ENCODE measurements at regions not wholly inside any gene's neighbourhood (a gene's known extent, or its start where the extent isn't known, plus 50 kb on each side); places are given as distances from the start of the nearest gene placed in this dataset.

GRCh38 chr16:85387731-85388295, 225.3 kb upstream of the GSE1 start:
- no peak overlapping the region for H3K9ac ChIP-seq (ENCODE audit: low read length in 5 of 5)
- no peak overlapping the region for H3K27ac ChIP-seq (ENCODE audit: low read depth, low read length)
- no peak overlapping the region for H3K4me3 ChIP-seq (ENCODE audit: low read depth in 1 of 5, low read length in 5 of 5)
- peaks cover 7 to 46% (median 38%) of the 10 kb centered on the region in 5 donors for H3K4me1 ChIP-seq (ENCODE audit: control insufficient read depth in 5 of 5, insufficient read depth in 5 of 5, low read length in 5 of 5)
- peaks cover 0 to 4% (median 0%) of the 10 kb centered on the region in 5 donors for H3K36me3 ChIP-seq (ENCODE audit: control insufficient read depth in 5 of 5, insufficient read depth in 5 of 5, low read length in 5 of 5)
- H3K9me3 ChIP-seq (ENCODE audit: control insufficient read depth in 5 of 5, low read length in 5 of 5): peaks cover 0 to 7% (median 0%) of the 10 kb centered on the region in 5 donors
- no peaks in the 10 kb centered on the region for H3K27me3 ChIP-seq (ENCODE audit: control insufficient read depth in 5 of 5, insufficient read depth in 4 of 5, low read length in 5 of 5)

DNA sequence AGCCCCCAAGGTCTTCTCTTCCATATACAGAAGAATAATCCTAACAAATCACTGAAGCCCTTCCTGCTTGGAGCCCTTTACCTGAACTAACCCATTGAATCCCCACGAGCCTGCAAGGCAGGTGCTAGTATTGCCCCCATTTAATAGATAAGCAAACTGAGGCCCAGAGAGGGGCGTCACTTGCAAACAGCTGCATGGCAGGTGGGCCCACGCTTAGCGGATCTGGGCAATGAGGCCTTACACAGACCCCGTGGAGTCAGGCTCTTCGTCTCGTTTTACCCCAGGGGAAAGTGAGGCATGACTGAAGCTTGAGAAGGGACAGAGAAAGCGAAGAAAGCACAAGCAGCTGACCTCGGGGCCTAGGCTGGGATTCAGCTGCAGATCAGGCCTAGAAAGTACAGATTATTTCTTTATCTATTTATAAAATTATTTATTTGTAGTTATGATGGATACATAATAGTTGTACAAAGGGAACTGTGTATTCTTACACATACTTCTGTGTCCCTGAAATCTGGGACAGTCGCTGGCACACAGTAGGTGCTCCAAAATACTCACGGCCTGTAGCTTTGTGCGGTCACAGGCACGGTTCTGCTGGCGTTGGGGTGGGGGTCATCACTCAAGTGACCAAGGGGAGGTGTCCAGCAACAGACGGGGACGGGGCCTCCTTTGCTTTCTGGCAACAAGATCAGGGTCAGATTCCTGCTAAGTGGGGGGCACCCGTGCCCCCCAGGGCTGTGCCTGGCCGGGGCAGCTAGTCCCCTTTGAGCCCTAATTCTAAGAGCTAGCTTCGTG, 223.2 kb upstream of the GSE1 start:
- peak overlapping the region; percentile 78 for H3K27ac ChIP-seq (ENCODE audit: low read depth, low read length)

GRCh38 chr16:85390511-85391174, 222.5 kb upstream of the GSE1 start:
- Histone ChIP-seq H3K4me3 (ENCODE audit: low read depth in 1 of 5, low read length in 5 of 5) (no peak overlapping the region), H3K9ac (ENCODE audit: low read length in 5 of 5) (peak overlapping the region in 1 of 5 donors; percentile 42), H3K27me3 (ENCODE audit: control insufficient read depth in 5 of 5, insufficient read depth in 4 of 5, low read length in 5 of 5) (no peaks in the 10 kb centered on the region), H3K9me3 (ENCODE audit: control insufficient read depth in 5 of 5, low read length in 5 of 5) (peaks cover 0 to 4% (median 0%) of the 10 kb centered on the region in 5 donors), H3K27ac (ENCODE audit: low read depth, low read length) (peak overlapping the region; percentile 78), H3K4me1 (ENCODE audit: control insufficient read depth in 5 of 5, insufficient read depth in 5 of 5, low read length in 5 of 5) (peaks cover 4 to 32% (median 26%) of the 10 kb centered on the region in 5 donors), H3K36me3 (ENCODE audit: control insufficient read depth in 5 of 5, insufficient read depth in 5 of 5, low read length in 5 of 5) (peaks cover 0 to 3% (median 0%) of the 10 kb centered on the region in 5 donors)

More for the DNA sequence above, 223.2 kb upstream of the GSE1 start:
- H3K36me3 ChIP-seq (ENCODE audit: control insufficient read depth in 5 of 5, insufficient read depth in 5 of 5, low read length in 5 of 5): peaks cover 0 to 3% (median 0%) of the 10 kb centered on the region in 5 donors
- peak overlapping the region in 1 of 5 donors; percentile 42 for H3K9ac ChIP-seq (ENCODE audit: low read length in 5 of 5)
- peaks cover 0 to 4% (median 0%) of the 10 kb centered on the region in 5 donors for H3K9me3 ChIP-seq (ENCODE audit: control insufficient read depth in 5 of 5, low read length in 5 of 5)
- H3K4me1 ChIP-seq (ENCODE audit: control insufficient read depth in 5 of 5, insufficient read depth in 5 of 5, low read length in 5 of 5): peaks cover 0 to 32% (median 27%) of the 10 kb centered on the region in 5 donors
- no peak overlapping the region for H3K4me3 ChIP-seq (ENCODE audit: low read depth in 1 of 5, low read length in 5 of 5)
- H3K27me3 ChIP-seq (ENCODE audit: control insufficient read depth in 5 of 5, insufficient read depth in 4 of 5, low read length in 5 of 5): no peaks in the 10 kb centered on the region

- H3K4me1 ChIP-seq (ENCODE audit: control insufficient read depth in 5 of 5, insufficient read depth in 5 of 5, low read length in 5 of 5): peaks cover 6 to 32% (median 26%) of the 10 kb centered on the region in 5 donors
- peaks cover 0 to 3% (median 0%) of the 10 kb centered on the region in 5 donors for H3K36me3 ChIP-seq (ENCODE audit: control insufficient read depth in 5 of 5, insufficient read depth in 5 of 5, low read length in 5 of 5)
- H3K27ac ChIP-seq (ENCODE audit: low read depth, low read length): peak overlapping the region; percentile 41
- peaks cover 0 to 4% (median 0%) of the 10 kb centered on the region in 5 donors for H3K9me3 ChIP-seq (ENCODE audit: control insufficient read depth in 5 of 5, low read length in 5 of 5)
- no peak overlapping the region for H3K9ac ChIP-seq (ENCODE audit: low read length in 5 of 5)
- no peak overlapping the region for H3K4me3 ChIP-seq (ENCODE audit: low read depth in 1 of 5, low read length in 5 of 5)
- no peaks in the 10 kb centered on the region for H3K27me3 ChIP-seq (ENCODE audit: control insufficient read depth in 5 of 5, insufficient read depth in 4 of 5, low read length in 5 of 5)
Observed at GRCh38 chr16:85391175-85391707, 221.9 kb upstream of the GSE1 start.

DNA sequence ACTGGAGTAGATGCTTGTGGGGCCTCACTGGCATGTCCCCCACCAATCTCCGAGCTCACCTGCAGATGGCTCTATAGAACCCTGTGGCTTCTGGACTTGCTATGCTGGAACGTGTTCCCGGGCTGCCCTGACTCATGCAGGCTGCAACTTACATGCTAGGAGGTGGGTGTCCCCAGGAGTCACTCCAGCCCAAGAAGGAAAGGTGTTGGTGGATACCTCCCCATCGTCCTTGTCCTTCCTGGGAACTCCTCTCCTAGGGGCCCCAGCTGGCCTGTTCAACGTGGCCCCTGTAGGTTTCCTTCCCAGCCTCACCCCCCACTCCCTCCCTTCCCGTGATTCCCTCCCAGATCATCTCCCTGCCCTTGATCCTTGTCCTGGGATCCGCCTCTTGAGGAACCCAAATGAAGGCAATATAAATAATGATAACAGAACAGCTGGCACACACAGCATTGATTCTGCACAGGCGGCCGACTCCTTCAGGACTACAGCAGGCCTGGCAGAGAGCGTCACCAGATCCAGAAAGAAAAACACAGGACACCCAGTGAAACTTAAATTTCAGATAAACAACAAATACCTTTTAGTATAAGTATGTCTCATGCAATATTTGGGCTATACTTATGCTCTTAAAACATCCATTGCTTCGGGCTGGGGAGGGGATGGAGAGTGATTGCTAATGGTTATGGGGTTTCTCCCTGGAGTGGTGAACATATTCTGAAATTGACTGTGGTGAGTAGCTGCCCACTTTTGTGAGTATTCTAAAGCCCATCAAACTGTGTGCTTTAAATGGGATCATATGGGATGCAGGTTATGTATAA, 221.1 kb upstream of the GSE1 start:
- peaks cover 0 to 4% (median 0%) of the 10 kb centered on the region in 5 donors for H3K9me3 ChIP-seq (ENCODE audit: control insufficient read depth in 5 of 5, low read length in 5 of 5)
- no peak overlapping the region for H3K9ac ChIP-seq (ENCODE audit: low read length in 5 of 5)
- no peak overlapping the region for H3K27ac ChIP-seq (ENCODE audit: low read depth, low read length)
- no peak overlapping the region for H3K4me3 ChIP-seq (ENCODE audit: low read depth in 1 of 5, low read length in 5 of 5)
- peaks cover 8 to 35% (median 31%) of the 10 kb centered on the region in 5 donors for H3K4me1 ChIP-seq (ENCODE audit: control insufficient read depth in 5 of 5, insufficient read depth in 5 of 5, low read length in 5 of 5)
- H3K27me3 ChIP-seq (ENCODE audit: control insufficient read depth in 5 of 5, insufficient read depth in 4 of 5, low read length in 5 of 5): no peaks in the 10 kb centered on the region
- peaks cover 0 to 3% (median 0%) of the 10 kb centered on the region in 5 donors for H3K36me3 ChIP-seq (ENCODE audit: control insufficient read depth in 5 of 5, insufficient read depth in 5 of 5, low read length in 5 of 5)

DNA sequence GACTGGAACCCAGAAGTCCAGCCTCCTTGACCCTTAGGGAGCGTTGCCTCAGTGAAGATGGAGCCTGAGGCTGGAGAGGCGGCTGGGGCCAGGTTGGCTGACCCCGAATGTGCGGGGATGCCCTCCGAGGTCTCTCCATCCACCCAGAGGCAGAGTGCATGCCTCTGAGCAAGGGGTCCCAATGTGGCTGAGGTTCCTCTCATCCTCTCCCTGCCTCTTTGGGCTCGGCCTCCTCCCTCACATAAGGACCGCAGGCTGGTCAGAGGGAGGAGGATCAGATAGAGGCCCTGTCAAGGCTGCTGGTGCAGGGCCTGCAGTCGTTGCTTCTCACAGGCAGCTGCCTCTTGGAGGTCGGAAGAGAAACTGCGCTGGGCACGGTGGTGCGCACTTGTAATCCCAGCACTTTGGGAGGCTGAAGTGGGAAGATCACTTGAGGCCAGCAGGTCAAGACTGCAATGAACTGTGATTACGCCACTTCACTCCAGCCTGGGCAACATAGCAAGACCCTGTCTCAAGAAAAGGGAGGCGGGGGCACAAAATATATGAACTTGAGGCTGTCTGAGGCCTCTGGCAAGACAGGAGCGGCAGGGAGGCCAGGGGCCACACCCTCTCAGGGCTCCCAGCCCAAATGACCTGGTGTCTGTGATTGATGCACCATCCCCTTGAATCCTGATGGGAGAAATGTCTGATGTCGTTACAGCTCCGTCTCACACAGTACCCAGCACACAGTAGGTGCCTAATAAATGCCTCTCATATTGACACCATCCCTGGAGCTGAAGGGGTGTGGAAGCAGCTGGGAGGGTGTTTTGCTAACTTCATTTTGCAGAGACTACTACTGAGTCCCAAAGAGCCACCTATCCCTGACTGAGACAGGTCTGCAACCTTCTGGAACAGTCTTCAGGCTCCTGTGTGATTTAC, 220.1 kb upstream of the GSE1 start:
- Histone ChIP-seq H3K9ac (ENCODE audit: low read length in 5 of 5) (no peak overlapping the region), H3K27ac (ENCODE audit: low read depth, low read length) (no peak overlapping the region), H3K36me3 (ENCODE audit: control insufficient read depth in 5 of 5, insufficient read depth in 5 of 5, low read length in 5 of 5) (peaks cover 0 to 3% (median 0%) of the 10 kb centered on the region in 5 donors), H3K4me1 (ENCODE audit: control insufficient read depth in 5 of 5, insufficient read depth in 5 of 5, low read length in 5 of 5) (peaks cover 8 to 35% (median 31%) of the 10 kb centered on the region in 5 donors), H3K9me3 (ENCODE audit: control insufficient read depth in 5 of 5, low read length in 5 of 5) (peaks cover 0 to 4% (median 0%) of the 10 kb centered on the region in 5 donors), H3K4me3 (ENCODE audit: low read depth in 1 of 5, low read length in 5 of 5) (no peak overlapping the region), H3K27me3 (ENCODE audit: control insufficient read depth in 5 of 5, insufficient read depth in 4 of 5, low read length in 5 of 5) (no peaks in the 10 kb centered on the region)

- peaks cover 0 to 3% (median 0%) of the 10 kb centered on the region in 5 donors for H3K36me3 ChIP-seq (ENCODE audit: control insufficient read depth in 5 of 5, insufficient read depth in 5 of 5, low read length in 5 of 5)
- H3K4me1 ChIP-seq (ENCODE audit: control insufficient read depth in 5 of 5, insufficient read depth in 5 of 5, low read length in 5 of 5): peaks cover 11 to 35% (median 31%) of the 10 kb centered on the region in 5 donors
- no peak overlapping the region for H3K4me3 ChIP-seq (ENCODE audit: low read depth in 1 of 5, low read length in 5 of 5)
- H3K9me3 ChIP-seq (ENCODE audit: control insufficient read depth in 5 of 5, low read length in 5 of 5): peaks cover 0 to 4% (median 0%) of the 10 kb centered on the region in 5 donors
- H3K27me3 ChIP-seq (ENCODE audit: control insufficient read depth in 5 of 5, insufficient read depth in 4 of 5, low read length in 5 of 5): no peaks in the 10 kb centered on the region
- no peak overlapping the region for H3K27ac ChIP-seq (ENCODE audit: low read depth, low read length)
- H3K9ac ChIP-seq (ENCODE audit: low read length in 5 of 5): no peak overlapping the region
Observed at GRCh38 chr16:85393674-85394451, 219.3 kb upstream of the GSE1 start.

- Histone ChIP-seq H3K27me3 (ENCODE audit: control insufficient read depth in 5 of 5, insufficient read depth in 4 of 5, low read length in 5 of 5) (no peaks in the 10 kb centered on the region), H3K9ac (ENCODE audit: low read length in 5 of 5) (no peak overlapping the region), H3K4me3 (ENCODE audit: low read depth in 1 of 5, low read length in 5 of 5) (no peak overlapping the region), H3K4me1 (ENCODE audit: control insufficient read depth in 5 of 5, insufficient read depth in 5 of 5, low read length in 5 of 5) (peaks cover 11 to 35% (median 31%) of the 10 kb centered on the region in 5 donors), H3K36me3 (ENCODE audit: control insufficient read depth in 5 of 5, insufficient read depth in 5 of 5, low read length in 5 of 5) (peaks cover 0 to 3% (median 0%) of the 10 kb centered on the region in 5 donors), H3K27ac (ENCODE audit: low read depth, low read length) (no peak overlapping the region), H3K9me3 (ENCODE audit: control insufficient read depth in 5 of 5, low read length in 5 of 5) (peaks cover 0 to 4% (median 0%) of the 10 kb centered on the region in 5 donors)
Observed at GRCh38 chr16:85394456-85395206, 218.5 kb upstream of the GSE1 start.

Data from subcutaneous abdominal adipose tissue (tissue), 5 donors.